ENCODE measurements at regions not wholly inside any gene's neighbourhood (a gene's known extent, or its start where the extent isn't known, plus 50 kb on each side); places are given as distances from the start of the nearest gene placed in this dataset.

GRCh38 chr1:81654147-81654546, 146.6 kb upstream of the ADGRL2 start:
- TF ChIP-seq, protein P1, sequence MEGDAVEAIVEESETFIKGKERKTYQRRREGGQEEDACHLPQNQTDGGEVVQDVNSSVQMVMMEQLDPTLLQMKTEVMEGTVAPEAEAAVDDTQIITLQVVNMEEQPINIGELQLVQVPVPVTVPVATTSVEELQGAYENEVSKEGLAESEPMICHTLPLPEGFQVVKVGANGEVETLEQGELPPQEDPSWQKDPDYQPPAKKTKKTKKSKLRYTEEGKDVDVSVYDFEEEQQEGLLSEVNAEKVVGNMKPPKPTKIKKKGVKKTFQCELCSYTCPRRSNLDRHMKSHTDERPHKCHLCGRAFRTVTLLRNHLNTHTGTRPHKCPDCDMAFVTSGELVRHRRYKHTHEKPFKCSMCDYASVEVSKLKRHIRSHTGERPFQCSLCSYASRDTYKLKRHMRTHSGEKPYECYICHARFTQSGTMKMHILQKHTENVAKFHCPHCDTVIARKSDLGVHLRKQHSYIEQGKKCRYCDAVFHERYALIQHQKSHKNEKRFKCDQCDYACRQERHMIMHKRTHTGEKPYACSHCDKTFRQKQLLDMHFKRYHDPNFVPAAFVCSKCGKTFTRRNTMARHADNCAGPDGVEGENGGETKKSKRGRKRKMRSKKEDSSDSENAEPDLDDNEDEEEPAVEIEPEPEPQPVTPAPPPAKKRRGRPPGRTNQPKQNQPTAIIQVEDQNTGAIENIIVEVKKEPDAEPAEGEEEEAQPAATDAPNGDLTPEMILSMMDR (IDR thresholded peaks at IDR 0.05), result no peak
- TF ChIP-seq POLR2A (IDR thresholded peaks at IDR 0.05), result no peak

All from right lobe of liver (tissue), 4 donors.